Cardiac fibroblast (primary cell): ENCODE measurements at regions not wholly inside any gene's neighbourhood (a gene's known extent, or its start where the extent isn't known, plus 50 kb on each side); places are given as distances from the start of the nearest gene placed in this dataset.
"Not testable (repeated sequence)": the region's sequence is repeated elsewhere in the genome, so short reads cannot be mapped to it uniquely, and the experiment has no call there.

Source experiments
- DNase-seq, 2 donors: peaks; one replicate each; pipeline versions ENCODE4 v3.0.0 to v3.0.0-alpha.2; 2010; ENCODE audit warnings: low read depth in 2 of 2
- H3K4me3 ChIP-seq, 2 donors: replicated peaks in 1 of 2; 1 replicate in 1 of 2; 2 replicates in 1 of 2; pipeline ENCODE4 v1.5.1; 2011; ENCODE audit warnings: low read depth in 2 of 2, low read length in 2 of 2, mild to moderate bottlenecking in 2 of 2, moderate library complexity in 1 of 2
- TF ChIP-seq, protein P1 (sequence below): IDR thresholded peaks from one replicate; pipeline ENCODE4 v1.5.1; 2011; ENCODE audit warnings: low read depth, mild to moderate bottlenecking, low read length, inconsistent platforms

DNA sequence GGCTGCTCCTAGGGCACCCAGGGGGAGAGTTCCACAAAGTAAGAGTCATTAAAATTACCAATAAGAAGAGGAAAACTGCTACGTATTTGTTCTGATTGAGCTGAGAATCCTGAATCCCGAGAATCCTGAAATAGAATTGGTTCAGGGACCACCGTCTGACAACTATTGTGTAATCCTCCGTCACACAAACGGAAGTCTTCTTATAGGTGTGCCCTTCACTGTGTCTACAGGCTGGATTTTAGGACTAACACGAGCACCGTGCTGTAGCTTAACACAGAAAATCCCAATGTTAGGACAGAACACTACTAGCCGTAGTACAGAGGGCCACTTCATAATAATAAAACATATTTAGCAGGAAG is 50.6 kb upstream of the RNF182 start:
- TF ChIP-seq, protein P1, sequence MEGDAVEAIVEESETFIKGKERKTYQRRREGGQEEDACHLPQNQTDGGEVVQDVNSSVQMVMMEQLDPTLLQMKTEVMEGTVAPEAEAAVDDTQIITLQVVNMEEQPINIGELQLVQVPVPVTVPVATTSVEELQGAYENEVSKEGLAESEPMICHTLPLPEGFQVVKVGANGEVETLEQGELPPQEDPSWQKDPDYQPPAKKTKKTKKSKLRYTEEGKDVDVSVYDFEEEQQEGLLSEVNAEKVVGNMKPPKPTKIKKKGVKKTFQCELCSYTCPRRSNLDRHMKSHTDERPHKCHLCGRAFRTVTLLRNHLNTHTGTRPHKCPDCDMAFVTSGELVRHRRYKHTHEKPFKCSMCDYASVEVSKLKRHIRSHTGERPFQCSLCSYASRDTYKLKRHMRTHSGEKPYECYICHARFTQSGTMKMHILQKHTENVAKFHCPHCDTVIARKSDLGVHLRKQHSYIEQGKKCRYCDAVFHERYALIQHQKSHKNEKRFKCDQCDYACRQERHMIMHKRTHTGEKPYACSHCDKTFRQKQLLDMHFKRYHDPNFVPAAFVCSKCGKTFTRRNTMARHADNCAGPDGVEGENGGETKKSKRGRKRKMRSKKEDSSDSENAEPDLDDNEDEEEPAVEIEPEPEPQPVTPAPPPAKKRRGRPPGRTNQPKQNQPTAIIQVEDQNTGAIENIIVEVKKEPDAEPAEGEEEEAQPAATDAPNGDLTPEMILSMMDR: no peak
- DNase-seq: no peak
- peak overlapping the region in 1 of 2 donors; percentile 44 for H3K4me3 ChIP-seq

DNA sequence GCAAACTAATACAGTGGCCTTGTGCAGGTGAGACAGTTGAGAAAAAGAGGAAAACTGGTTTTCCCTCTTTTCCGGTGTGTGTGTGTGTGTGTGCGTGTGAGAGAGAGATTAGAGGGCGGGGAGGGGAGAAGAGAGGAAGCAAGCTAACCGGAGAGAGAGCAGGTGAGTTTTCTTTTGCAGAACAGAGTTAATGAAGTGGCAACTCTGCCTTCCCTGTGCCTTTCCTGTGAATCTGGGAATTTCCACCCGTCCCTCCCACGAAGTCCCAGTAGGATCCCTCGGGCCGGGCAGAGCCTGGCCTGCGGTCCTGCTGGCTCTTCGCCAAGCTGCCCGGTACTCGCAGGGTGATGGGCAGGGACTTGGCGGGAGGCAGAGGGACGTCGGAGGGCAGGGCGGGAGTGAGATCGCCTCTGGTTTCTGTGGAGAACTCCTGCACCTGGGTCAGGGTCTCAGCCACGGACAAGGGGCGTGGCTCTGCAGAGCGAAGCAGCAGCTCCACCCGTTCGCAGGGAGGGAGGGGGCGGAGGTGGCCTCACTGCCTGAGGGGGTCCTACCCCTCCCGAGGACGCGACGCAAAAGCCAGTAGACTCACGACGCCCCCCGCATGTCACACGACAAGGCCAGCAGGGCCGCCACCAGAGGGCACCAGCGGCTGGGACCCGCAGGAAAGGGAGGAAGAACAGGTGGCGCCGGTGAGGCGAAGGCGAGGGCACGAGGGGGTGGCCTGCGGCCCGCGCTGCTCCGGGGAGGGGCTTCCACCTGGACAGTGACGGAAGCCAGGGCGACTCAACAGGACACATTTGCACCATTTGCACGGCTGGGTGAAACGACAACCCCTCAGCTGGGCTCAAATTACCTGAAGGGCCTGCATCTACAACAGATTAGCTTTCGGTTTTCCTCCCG is 51.2 kb upstream of the RNF182 start:
- H3K4me3 ChIP-seq: peak overlapping the region; percentile 35 to 44
- TF ChIP-seq, protein P1: peak; percentile 71
- peak; percentile 15 to 22 for DNase-seq

DNA sequence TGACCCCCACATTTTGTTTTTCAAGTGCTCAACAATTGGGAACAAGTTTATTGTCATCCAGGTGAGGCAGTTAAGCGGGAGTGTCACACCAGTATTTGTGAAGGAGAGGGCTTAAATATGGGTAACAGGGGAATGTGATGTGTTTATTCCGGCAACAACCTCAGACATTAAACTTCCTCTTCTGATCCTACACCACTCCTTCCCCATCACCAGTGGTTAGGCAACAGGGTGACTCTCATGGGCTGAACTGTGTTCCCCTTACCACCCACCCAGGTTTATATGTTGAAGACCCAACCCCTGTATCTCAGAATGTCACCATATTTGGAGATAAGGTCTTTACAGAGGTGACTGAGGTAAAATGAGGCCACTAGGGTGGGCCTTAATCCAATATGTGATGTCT is 52.1 kb upstream of the RNF182 start:
- DNase-seq: no peak
- no peak overlapping the region for H3K4me3 ChIP-seq
- TF ChIP-seq, protein P1: no peak

DNA sequence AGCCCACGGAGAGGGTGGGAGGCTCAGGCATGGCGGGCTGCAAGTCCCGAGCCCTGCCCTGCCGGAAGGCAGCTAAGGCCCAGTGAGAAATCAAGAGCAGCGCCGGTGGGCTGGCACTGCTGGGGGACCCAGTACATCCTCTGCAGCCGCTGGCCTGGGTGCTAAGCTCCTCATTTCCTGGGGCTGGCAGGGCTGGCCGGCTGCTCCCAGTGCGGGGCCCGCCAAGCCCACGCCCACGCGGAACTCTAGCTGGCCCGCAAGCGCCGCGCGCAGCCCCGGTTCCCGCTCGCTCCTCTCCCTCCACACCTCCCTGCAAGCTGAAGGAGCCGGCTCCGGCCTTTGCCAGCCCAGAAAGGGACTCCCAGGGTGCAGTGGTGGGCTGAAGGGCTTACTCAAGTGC is 52.7 kb upstream of the RNF182 start:
- H3K4me3 ChIP-seq, DNase-seq: not testable (repeated sequence)

DNA sequence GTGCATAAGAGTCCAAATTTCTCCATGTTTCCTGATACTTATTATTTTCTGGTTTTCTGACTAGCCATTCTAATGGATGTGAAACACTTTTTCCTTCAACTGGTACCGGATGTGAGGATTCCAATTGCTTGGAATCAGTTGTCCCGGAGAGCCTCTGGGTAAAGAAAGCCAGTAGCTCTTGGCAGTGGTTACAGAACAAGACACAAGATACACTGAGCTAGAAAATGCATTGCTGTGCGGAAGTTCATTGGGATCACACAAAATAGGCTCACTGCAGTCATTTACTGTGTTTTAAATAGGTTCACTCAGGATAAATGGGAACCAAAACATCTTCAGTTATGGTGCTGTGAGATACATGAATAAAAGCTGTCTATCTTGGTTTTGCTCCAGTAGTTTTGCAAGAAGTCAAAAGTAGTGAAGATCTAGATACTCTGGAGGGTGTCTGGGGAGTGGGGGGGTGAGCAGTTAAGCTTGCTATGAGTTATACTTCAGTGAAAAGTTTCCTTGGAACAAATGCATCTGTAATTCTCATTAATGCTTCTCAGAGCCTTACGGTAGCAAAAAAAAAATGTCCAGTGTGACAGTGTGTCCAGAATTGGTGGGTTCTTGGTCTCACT is 54.4 kb upstream of the RNF182 start:
- H3K4me3 ChIP-seq: no peak overlapping the region
- TF ChIP-seq, protein P1: no peak
- DNase-seq: no peak

DNA sequence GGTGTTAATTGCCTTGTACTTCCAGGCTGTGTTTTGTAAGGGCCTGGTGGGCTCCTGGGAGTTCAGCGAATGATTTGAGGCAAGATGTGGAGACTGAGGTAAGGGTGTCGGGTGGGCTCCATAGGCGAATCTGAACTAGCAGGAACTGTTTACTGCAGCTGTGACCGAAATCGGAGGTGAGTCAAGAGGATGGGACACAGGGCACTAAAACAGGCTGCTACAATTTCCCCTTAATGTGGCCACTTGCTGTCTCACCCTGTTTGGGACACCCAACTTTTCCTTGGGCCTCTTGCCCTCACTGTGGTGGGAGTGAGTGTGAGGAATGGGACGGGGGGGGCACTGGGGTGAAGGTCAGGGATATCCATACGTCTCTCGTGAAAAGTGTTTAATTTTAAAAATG is 53.9 kb upstream of the MCUR1 start:
- H3K4me3 ChIP-seq: no peak overlapping the region
- TF ChIP-seq, protein P1: no peak

DNA sequence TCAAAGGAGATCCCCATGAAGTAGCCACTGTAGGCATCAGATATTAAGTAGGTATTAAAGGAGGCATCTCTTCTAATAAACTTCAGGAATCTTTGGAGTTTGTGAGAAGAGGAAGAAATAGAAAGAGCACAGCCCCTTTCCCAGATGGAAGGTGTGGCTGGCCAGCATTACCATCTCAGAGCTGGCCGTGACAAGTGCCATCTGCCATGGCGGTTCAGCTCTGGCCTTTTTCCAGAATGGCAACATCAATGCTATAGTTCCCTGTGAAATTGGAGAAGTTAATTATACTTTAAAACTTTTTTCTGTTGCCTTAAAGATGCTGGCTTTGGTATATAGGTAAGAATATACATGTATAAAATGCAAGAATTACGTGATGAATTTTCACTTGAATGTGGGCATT is 51.9 kb upstream of the MCUR1 start:
- no peak for DNase-seq
- TF ChIP-seq, protein P1: no peak
- H3K4me3 ChIP-seq: no peak overlapping the region

More for the DNA sequence above, 53.9 kb upstream of the MCUR1 start:
- DNase-seq: no peak
